HG03575 (cell line): ENCODE measurements at regions not wholly inside any gene's neighbourhood (a gene's known extent, or its start where the extent isn't known, plus 50 kb on each side); places are given as distances from the start of the nearest gene placed in this dataset.

Experiments
- ATAC-seq: cut with Tn5 transposase; IDR thresholded peaks from one replicate; pipeline ENCODE4 v1.9.1; 2021; ENCODE audit not compliant: unreplicated experiment, insufficient number of reproducible peaks, low FRiP score; ENCODE audit errors: extremely low read depth

- ATAC-seq: no peak
Measured at GRCh38 chr14:82533351-82533750, 999.7 kb upstream of the SEL1L start.

DNA sequence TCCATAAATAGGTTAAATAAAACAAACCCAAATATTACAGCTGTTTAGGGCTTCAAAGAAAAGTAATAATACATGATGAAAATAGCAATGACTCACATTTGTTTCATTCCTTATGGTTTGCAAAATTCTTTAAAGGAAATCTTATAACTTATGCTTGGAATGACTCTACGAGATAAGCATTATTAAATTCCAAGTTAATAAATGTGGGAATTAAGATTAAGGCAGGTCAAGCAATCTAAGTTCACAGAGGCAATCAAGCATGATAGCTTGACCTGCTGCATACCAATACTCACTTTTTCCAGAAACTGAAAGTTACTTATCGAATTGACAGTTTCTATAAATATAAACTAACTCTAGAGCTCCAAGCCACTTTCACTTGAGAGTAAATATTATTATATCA lies 1002.9 kb upstream of the SEL1L start:
- no peak for ATAC-seq

- no peak for ATAC-seq
Measured at GRCh38 chr14:82537831-82538230, 1004.2 kb upstream of the SEL1L start.

DNA sequence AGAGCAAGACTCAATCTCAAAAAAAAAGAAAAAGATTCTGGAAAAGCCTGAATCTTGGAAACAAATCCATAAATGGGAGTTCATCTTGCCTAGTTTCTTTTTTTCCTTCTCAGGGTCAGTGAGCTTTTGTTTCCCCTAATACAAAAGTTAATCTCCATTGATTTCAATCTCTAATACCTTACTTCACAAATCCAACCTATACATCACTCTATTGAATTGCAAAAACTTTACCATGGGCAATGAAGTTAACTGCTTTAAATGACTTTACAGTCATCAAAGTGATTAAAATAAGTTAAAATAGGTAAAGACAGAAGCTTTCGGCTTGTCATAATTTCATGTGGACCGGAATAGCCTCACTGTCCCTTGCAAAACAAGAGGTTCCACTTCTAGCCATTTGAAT lies 1012.7 kb upstream of the SEL1L start:
- no peak for ATAC-seq

GRCh38 chr14:82549306-82549990 lies 1015.8 kb upstream of the SEL1L start:
- no peak for ATAC-seq

DNA sequence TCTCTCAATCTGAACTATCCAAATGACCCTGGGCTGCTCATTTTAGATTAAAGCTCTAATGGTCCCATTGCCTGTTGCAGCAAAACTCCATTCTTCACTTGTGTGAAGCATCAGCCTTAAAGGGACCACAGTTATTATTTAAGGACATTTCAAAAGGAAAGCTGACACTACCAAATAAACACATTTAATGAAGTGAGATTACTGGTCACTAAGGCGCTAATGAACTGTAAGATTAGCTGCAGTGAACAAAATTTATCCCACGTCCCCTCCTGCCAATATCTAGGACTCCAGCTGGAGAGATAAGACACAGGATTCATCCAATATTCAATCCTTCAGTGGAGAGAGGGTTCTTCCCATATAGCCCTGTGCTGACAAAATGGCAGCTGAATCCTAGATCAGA lies 1029.2 kb upstream of the SEL1L start:
- no peak for ATAC-seq

DNA sequence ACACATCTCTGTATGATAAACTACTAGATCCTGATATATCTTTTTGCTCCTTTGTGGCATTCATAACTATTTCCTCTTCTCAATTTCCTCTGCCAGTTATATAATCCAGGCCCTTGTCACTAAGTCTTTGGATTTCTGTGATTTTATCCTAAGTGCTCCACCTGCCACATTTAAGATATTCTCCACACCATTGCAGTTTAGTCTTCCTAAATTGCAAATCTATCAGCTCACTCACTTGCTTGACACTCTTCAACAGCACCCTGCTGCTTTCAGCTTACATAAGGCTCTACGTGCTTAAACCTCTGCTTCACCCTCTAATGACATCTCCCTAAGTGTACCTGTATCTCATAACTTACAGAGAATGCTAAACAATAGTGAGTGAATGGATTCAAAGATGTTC lies 1032.2 kb upstream of the SEL1L start:
- no peak for ATAC-seq

- no peak for ATAC-seq
Measured at GRCh38 chr14:82587226-82587625, 1053.6 kb upstream of the SEL1L start.

- no peak for ATAC-seq
Measured at GRCh38 chr14:82595466-82595865, 1061.8 kb upstream of the SEL1L start.

DNA sequence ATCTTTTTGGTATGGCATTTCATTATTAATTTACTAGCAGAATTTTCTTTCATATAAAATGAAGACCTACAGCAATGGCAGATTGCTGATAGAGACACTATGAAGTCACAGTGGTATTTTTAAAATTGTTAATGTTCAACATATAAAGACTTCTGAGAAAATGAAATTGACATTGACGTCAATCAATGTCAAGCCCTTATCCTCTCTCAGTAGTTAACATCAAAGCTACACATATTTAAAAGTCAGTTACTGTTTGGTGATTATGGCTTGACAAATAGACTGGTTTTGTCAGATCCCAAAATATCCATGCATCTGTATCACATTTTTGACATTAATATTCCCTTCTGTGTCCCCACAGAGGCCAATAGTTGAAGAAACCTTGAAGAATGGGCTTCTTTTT lies 1069.1 kb upstream of the SEL1L start:
- no peak for ATAC-seq

- ATAC-seq: no peak
Measured at GRCh38 chr14:82604819-82605218, 1071.2 kb upstream of the SEL1L start.

DNA sequence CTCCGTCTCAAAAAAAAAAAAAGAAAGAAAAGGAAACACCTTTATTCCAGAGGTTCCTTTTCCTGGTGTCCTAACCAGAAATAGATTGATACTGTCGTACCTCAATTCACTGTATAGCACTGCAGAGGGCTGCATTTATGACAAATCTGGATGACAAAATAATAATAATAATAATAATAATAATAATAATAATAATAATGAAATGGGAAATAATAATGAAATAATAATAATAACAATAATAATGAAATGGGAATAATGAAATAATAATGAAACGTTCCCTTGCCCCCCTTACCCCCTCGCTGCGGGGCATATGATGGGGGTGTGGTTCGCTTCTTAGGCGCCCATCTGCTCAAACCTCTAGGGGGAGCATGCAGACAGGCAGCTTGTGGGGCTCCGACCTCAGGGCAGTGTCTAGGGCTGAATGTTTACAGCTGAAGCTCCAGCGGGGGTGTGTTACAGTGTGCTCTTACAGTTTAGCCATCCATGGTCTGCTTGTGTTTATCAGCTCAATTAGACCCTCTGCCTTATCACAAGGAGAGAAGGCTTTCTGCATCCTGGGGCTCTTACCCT lies 1088.3 kb upstream of the SEL1L start:
- ATAC-seq: no peak

DNA sequence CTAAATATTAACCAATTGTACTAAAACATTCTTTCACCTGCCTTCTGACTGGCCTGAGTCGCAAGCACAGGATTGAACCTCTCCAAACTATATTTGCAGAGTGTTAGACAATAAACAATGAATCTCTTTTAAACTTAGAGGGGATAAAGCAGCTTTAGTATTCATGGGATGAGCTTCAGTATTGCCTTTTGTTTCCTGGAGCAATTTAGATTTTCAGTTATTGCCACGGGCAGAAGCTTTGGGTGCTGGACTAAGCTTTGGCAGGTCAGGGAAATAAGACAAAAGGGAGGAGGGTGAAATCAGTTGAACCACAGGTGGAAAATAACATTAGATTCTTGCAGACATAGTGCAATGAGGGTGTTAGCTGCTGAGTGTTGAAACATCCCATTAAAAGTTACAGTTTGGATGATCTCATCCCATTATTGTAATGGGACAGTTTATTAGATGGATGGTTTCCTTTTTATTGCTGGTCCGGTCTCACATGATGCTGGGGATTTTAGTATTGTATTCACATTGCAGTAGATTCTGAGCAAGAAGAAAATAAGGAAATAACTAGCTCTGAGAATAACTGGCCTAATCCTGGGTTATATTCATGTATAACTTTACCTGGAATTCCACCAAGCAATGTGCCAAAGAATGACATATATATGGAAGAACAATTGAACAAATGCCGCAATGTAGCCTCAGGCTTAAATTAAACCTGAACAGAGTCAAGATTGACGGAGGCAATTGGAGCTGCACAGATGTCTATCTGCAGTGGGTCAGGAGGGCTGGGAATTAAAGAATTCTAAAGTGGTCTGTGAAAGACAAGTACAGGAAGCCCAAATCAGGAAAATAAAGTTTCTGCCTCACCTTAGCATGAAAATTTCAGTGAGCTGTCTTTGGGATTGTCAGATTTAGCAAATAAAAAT lies 1092.8 kb upstream of the SEL1L start:
- no peak for ATAC-seq

DNA sequence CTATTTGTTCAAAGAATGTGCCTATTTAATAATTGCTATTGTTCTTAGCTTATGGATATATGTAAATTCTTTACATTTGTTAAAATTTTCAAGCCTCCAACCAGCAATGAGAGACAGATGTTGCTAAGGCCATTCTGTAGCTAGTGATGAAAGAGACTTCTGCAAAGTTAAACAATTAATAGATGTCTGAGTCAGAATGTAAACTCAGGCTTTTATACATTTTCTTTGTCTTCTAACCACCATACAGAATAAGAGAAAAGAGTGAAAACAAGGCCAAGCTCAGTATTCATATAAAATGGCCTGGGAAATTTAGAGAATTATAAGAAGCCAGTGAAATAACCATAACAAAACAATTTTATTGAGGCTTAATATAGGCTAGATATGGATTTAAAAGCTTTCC lies 1102.3 kb upstream of the SEL1L start:
- ATAC-seq: no peak

- no peak for ATAC-seq
Measured at GRCh38 chr14:82636426-82636825, 1102.8 kb upstream of the SEL1L start.

GRCh38 chr14:82641050-82641540 lies 1107.4 kb upstream of the SEL1L start:
- no peak for ATAC-seq

GRCh38 chr14:82642425-82642824 lies 1108.8 kb upstream of the SEL1L start:
- no peak for ATAC-seq

GRCh38 chr14:82647088-82647810 lies 1113.6 kb upstream of the SEL1L start:
- no peak for ATAC-seq

DNA sequence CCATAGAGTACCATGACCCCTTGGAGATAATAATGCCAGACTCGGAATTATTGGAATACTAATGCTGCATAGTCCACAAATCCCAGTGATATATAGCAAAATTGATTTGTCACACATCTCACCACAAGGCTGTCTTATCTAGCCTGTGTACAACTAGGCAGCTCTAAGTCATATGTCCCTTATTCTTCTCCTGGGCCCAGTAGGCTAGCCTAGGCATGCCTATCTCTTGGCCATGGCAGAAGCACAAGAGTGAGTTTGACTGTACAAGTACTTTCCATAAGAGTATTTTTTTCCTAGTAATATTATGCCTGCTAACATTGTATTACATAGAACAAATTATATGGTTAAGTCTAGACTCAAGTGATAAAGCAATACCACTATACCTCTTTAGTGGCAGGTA lies 1122.1 kb upstream of the SEL1L start:
- no peak for ATAC-seq
